HFFc6 (cell line): ENCODE measurements at regions not wholly inside any gene's neighbourhood (a gene's known extent, or its start where the extent isn't known, plus 50 kb on each side); places are given as distances from the start of the nearest gene placed in this dataset.

Experiments
- DNase-seq: peaks from one replicate; pipeline ENCODE4 v3.0.0-alpha.2; 2018
- H3K27ac Mint-ChIP-seq: 2 replicates; pipeline ENCODE4 v1.8.0; 2020; ENCODE audit warnings: mild to moderate bottlenecking, mixed read lengths
- H3K27me3 Mint-ChIP-seq: 2 replicates; pipeline ENCODE4 v1.8.0; 2021; ENCODE audit warnings: mild to moderate bottlenecking, moderate library complexity, mixed read lengths; ENCODE audit not compliant: insufficient read depth
- H3K36me3 Mint-ChIP-seq: 2 replicates; pipeline ENCODE4 v1.8.0; 2021; ENCODE audit warnings: low read depth, mixed read lengths
- H3K4me1 Mint-ChIP-seq: 2 replicates; pipeline ENCODE4 v1.8.0; 2020; ENCODE audit warnings: low read depth, mixed read lengths
- H3K4me3 Mint-ChIP-seq: 2 replicates; pipeline ENCODE4 v1.8.0; 2020; ENCODE audit warnings: mild to moderate bottlenecking, moderate library complexity, mixed read lengths
- H3K9me3 Mint-ChIP-seq: 2 replicates; pipeline ENCODE4 v1.8.0; 2020; ENCODE audit warnings: mild to moderate bottlenecking, mixed read lengths
- TF ChIP-seq, protein P1 (sequence below): fragments of 200-600 bp; sonication (generic); IDR thresholded peaks from 2 replicates; pipeline ENCODE4 v1.5.0; 2021; ENCODE audit warnings: antibody characterized with exemption, mild to moderate bottlenecking

GRCh38 chr2:196555726-196556125, 83.8 kb upstream of the CCDC150 start:
- TF ChIP-seq, protein P1, sequence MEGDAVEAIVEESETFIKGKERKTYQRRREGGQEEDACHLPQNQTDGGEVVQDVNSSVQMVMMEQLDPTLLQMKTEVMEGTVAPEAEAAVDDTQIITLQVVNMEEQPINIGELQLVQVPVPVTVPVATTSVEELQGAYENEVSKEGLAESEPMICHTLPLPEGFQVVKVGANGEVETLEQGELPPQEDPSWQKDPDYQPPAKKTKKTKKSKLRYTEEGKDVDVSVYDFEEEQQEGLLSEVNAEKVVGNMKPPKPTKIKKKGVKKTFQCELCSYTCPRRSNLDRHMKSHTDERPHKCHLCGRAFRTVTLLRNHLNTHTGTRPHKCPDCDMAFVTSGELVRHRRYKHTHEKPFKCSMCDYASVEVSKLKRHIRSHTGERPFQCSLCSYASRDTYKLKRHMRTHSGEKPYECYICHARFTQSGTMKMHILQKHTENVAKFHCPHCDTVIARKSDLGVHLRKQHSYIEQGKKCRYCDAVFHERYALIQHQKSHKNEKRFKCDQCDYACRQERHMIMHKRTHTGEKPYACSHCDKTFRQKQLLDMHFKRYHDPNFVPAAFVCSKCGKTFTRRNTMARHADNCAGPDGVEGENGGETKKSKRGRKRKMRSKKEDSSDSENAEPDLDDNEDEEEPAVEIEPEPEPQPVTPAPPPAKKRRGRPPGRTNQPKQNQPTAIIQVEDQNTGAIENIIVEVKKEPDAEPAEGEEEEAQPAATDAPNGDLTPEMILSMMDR, result no peak
- peaks cover 6% of the 10 kb centered on the region for H3K36me3 Mint-ChIP-seq
- peaks cover 11% of the 10 kb centered on the region for H3K4me1 Mint-ChIP-seq
- H3K27me3 Mint-ChIP-seq, result no peaks in the 10 kb centered on the region
- no peak overlapping the region for H3K4me3 Mint-ChIP-seq
- peak; percentile 51 for DNase-seq
- H3K9me3 Mint-ChIP-seq, result no peaks in the 10 kb centered on the region
- peak overlapping the region; percentile 14; the same call in 1 of the 2 replicates for H3K27ac Mint-ChIP-seq

DNA sequence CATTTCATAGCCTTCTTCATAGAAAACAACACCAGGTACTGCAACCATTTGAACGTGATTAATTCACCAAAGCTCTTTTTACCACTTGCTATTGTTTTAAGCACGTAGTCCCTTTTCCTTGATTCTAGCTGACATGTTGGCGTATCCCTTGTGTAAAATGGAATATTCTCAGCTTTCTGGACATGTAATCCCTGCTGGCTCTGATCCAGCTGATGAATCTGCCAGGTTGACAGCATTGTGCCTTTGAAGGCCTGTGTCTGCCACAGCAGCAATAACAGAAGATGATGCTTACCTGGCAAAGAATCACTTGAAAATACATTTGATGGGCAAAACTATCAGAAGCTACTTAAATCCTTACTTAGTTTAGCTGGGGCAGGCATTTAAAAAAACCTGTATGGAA, 81.0 kb upstream of the CCDC150 start:
- peaks cover 16% of the 10 kb centered on the region for H3K36me3 Mint-ChIP-seq
- peaks cover 6% of the 10 kb centered on the region; the same call in 1 of the 2 replicates for H3K4me1 Mint-ChIP-seq
- no peak for DNase-seq
- no peak overlapping the region for H3K27ac Mint-ChIP-seq
- TF ChIP-seq, protein P1, result no peak
- H3K9me3 Mint-ChIP-seq, result peaks cover 8% of the 10 kb centered on the region
- no peaks in the 10 kb centered on the region for H3K27me3 Mint-ChIP-seq
- H3K4me3 Mint-ChIP-seq, result no peak overlapping the region

DNA sequence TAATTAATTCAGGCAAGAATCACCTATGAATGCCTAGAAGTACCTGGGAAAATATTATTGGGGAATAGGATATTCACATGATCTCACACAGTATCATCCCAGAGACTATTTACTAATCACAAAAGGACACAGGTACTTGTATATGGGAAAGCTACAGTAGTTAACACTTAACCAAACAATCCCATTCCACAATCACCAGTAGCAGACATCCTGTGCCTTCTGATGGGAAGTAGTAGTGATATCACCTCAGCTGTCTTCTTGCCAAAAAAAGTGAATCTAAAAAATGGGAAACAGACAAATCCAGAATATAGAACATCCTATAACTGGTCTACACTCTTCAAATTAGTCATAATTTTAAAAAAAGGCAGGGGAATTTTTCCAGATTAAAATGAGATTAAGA, 75.6 kb upstream of the CCDC150 start:
- H3K4me3 Mint-ChIP-seq, result no peak overlapping the region

DNA sequence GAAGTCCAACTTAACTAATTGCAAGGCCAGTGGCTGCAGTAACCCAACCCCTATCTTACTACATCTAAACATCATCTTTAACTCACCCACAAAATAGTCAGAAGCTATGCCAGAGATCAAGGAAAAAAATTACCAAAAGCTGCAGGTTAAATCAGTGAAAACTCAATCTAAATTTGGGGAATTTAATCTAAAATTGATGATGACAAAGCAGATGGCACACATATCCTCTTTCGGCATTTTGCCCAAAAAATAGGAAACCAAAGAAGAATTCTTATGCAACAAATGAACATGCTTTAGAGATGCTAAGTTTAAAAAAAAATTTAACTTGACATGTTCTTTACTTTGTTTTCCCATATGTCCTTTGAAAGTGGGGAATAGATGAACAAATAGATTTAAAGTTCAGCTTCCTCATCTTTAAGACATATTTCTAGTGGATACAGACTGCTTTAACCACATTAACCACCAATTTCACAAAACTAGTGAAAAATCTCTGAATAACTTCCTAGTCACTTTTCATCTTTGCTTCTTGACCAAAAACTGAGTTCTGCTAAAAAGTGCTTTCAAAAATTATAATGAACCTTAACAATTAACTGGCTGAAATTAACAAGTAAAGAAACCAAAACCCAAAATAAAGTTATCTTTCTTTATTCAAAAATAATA, 74.3 kb upstream of the CCDC150 start:
- H3K27me3 Mint-ChIP-seq, result no peaks in the 10 kb centered on the region
- peaks cover 8% of the 10 kb centered on the region for H3K9me3 Mint-ChIP-seq
- no peak overlapping the region for H3K27ac Mint-ChIP-seq
- H3K36me3 Mint-ChIP-seq, result peaks cover 11% of the 10 kb centered on the region
- no peak for DNase-seq
- TF ChIP-seq, protein P1, result no peak
- H3K4me1 Mint-ChIP-seq, result peaks cover 8% of the 10 kb centered on the region; the same call in 1 of the 2 replicates
- H3K4me3 Mint-ChIP-seq, result no peak overlapping the region

More for the DNA sequence above, 75.6 kb upstream of the CCDC150 start:
- TF ChIP-seq, protein P1, result no peak
- Mint-ChIP-seq H3K36me3 (peaks cover 11% of the 10 kb centered on the region), H3K27me3 (no peaks in the 10 kb centered on the region), H3K27ac (no peak overlapping the region), H3K9me3 (peaks cover 8% of the 10 kb centered on the region), H3K4me1 (peaks cover 8% of the 10 kb centered on the region; the same call in 1 of the 2 replicates)
- DNase-seq, result no peak

- Mint-ChIP-seq H3K4me1 (peaks cover 8% of the 10 kb centered on the region; the same call in 1 of the 2 replicates), H3K4me3 (no peak overlapping the region), H3K27me3 (no peaks in the 10 kb centered on the region), H3K9me3 (peaks cover 8% of the 10 kb centered on the region), H3K36me3 (peaks cover 8% of the 10 kb centered on the region), H3K27ac (no peak overlapping the region)
- DNase-seq, result no peak
- TF ChIP-seq, protein P1, result no peak
Measured at GRCh38 chr2:196565982-196566381, 73.5 kb upstream of the CCDC150 start.
